ENCODE measurements at regions not wholly inside any gene's neighbourhood (a gene's known extent, or its start where the extent isn't known, plus 50 kb on each side); places are given as distances from the start of the nearest gene placed in this dataset.
A peak's percentile ranks its signal among the peaks of the same experiment; 100 is the strongest.

DNA sequence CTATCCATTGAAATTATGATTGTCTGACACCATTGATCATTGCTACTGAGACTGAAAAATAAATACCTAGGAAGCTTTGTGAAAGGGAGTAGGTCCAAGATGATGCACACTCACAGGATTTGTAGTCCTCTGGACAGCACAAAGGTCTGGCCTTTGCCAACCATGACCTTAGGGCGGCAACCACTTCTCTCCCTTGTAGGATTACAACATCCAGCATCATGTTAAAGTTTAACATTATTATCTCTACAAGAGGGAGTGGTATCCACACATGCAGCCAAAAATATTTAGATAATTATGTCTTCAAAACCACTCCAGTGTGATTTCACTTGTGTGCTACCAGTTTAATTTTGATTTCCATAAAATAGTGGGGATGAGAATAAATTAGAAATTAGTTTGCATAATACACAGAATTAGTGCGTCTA, 51.1 kb upstream of the NHSL1 start:
- no peak for DNase-seq

DNA sequence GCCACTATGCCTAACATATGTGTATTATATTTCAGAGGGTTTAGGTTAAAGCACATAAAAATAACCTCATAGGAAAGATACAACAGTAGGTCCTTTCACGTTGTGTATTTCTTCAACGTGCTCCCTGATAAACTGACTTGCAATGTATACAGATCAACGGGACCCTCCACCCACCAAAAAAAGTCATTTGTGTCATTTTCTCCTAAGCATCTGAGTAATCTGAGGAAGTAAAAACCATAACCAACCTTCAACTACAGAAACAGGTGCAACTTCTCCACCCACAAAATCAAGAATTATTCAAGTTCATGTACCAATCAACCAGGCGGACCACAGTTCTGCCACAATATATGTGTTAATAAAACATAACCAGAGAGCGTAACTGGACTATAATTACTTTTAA, 54.9 kb upstream of the NHSL1 start:
- no peak for DNase-seq

DNA sequence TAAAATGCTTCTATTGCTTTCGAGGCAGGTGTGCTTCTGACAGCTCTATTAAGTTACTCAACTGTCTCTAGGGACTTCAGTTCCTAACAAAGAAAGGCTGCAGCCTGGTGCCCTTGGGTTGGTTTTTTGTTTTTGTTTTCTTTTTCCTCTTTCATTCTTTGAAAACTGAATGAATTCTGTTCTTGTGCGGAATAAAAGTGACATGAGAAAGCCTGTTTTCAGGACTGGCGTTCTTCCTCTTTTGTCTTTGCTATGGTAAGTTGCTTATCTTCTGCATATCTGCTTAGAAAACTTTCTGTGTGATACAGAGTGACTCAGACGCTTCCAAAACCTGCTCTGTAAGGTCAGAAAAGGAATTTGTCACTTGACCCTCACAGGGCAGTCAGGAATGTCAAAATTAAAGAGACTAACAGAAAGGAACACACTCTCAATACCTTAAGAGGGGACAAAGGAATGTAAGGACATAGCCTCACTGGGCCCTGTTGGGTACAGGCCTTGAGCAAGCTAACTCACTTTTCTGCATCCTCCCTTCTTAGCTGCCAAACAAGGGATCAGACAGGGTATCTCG, 56.2 kb upstream of the NHSL1 start:
- no peak for DNase-seq

DNA sequence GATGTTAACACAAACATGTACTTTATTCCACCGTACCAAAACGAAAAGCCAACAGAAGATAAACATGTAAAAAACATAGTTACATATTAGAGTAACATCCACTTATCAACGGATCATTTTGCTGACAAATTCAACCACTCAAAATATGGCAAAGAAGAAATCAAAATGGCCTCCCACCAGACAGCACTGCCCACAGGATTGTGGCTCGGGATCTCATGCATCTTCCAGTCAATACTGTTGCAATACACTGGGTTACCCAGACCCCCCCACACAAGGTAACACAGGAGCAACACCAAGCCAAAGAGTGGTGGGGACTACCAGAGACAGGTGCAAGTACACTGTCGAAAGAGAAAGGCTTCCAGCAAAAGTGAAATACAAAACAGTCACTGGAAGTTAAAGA, 57.9 kb upstream of the NHSL1 start:
- DNase-seq: no peak

DNA sequence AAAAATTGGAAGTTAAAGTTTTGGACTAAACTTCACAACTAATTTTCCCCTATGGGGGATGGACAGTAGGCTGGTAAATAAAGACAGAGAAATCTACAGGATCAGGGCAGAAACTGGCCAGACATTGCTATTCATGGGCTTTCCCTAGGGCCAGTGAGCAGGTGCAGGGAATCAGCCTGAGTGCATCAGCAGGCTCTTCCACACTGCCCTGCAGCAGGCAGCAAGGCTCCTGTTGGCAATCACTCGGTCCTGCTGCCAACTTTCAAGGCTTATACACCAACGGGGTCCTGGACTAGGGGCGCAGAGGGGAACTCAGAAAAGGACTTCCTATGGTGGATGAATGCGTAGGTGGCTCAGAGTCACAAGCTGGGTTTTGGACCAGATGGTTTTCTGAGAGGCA, 59.8 kb upstream of the NHSL1 start:
- no peak for DNase-seq

DNA sequence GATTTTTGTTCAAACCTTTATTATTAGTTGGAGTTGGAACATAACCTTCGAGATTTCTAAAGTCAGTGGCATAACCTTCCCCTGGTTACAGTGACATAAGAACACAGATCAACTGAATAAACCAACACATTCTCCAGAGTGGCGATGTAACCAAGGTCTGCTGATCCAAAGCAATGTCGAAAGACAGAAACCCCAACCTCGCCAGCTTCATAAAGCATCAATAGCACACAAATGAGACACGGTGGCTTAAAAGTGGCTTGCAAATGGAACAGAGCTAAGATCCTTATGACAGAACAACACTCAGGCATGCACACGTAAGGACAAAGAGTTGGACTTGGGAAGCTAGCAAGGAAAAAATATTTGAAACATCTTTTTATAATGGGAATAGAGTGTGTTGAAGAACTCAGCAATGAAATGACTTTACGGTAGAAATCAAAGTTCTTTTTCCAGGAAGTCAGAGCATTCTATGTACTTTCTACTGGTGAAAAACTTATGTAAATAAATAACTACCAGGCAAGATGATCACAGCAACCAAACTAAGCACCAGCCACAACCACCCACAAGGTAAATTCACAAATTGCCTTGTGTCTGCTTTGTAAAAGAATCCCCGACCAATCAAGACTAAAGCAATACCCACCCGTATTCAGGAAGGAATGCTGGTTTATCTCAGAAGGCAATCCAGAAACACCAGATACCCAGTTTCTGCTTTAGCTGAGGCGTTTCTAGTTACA, 61.0 kb upstream of the NHSL1 start:
- DNase-seq: no peak

DNA sequence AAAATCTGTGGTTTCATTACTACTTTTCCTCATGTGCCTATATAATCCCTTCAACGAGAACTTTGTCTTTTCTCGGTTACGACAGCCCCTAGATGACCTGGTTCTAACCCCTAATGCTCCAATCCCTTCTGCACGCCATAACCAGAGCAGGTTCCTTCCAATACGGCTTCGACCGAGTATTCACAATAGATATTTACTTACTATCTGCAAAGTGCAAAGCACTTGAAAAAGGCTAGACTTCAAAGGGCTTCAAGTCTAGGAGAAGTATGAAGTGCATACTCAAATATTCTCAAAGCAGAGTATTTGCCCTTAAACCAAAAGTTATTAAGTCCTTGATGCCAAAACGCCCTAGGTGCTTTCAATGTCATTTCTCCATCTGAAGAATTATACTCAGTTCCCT, 63.4 kb upstream of the NHSL1 start:
- DNase-seq: no peak

DNA sequence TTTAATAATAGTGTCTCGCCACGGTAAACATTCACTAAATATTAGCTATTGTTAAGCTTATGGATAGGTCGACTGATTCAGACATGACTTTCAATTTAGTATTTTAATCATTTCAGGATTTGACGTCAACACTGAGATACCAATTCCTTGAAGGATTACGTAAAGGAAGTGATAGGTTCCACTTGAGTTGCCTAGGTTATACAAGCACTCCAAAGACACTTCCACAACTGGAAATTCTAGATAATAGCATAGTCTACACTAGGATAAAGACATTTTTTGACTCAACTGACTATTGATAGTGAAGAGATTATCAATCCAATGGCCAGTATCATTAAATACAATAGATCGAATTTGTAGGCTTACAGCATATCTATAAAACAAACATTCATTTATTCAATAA, 63.9 kb upstream of the NHSL1 start:
- no peak for DNase-seq

DNA sequence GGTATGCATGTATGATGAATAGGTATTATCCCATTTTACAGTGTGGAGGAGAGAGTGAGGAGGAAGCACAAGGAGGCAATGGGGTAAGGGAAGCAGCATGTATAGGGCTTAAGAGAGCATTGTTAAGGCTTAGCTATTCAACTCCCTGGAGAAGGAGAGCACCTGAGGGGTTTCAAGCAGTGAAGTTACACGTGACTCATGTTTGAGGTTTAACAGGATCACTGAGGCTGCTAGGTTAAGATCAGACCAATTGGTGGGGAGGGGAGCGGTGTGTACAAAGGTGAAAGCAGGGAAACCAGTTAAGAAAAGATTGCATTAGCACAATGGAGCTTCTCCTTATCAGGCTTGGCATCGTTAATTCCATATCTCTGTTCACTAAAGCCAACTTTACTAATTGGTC, 64.4 kb upstream of the NHSL1 start:
- DNase-seq: no peak

DNA sequence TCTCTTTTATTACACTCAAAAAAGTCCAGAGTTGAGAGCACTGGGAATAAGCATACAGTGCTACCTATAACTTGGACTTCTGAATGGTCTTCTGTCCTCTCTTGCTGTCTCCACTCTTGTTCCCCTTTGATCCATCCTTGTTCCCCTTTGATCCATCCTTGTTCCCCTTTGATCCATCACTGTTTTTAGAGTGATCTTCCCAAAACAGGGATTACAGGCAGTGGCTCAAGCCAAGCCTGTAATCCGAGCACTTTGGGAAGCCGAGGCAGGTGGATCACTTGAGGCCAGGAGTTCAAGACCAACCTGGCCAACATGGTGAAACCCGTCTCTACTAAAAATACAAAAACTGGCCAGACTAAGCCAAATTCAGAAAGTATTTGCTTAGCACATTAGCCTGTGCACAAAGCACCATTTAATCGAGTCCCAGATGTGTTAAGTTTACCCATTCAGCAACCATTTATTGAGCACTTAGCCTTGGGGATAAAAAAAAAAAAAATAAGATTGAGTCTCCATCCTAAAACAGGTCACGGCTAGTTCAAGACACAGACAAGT, 65.0 kb upstream of the NHSL1 start:
- no peak for DNase-seq

DNA sequence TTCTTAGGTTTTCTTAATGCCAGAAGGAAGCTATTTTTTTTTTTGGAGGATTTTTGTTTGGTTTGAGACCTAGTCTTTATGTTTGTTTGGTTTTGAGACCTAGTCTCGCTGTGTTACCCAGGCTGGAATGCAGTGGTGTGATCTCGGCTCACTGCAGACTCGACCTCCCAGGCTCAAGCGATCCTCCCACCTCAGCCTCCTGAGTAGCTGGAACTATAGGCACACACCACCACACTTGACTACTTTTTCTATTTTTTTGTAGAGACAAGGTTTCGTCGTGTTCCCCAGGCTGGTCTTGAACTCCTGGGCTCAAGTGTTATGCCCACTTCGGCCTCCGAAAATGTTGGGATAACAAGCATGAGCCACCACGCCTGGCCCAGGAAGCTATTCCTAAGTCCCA, 67.8 kb upstream of the NHSL1 start:
- no peak for DNase-seq

DNA sequence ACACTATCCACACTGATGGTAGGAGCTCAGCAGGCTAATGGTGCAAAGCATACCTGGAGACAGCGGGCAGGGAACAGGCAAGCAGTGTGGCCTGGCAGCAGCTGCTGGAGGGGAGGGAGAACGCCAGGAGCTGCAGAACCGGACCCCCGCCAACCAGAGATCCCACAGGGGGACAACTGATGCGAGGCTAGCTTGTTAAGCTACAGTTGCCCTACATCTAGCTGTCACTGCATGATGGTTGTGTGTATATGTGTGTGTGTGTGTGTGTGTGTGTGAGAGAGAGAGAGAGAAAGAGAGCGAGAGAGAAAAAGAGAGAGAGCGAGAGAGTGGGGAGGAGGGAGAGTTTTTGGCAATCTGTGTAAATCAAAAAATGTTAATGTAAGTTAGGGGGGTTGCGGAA, 69.7 kb upstream of the NHSL1 start:
- DNase-seq: no peak

DNA sequence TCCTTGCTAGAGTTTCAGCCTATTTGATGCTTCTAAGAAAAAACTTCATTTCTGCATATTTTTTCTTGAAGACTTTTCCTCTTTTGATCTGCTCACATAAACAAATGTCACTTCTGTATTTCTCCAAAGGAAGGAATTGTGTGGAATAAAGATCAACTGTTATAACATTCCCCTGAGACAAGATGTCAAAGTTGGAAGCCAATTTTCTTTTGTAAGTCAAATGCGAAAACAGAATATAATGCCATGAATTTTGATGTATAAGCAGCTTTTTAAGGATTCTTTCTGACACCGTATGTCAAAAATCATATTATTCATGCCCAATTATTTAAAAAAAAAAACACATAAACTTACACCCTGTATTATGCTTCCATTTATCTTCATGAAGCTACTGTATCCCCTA, 70.3 kb upstream of the NHSL1 start:
- no peak for DNase-seq

DNA sequence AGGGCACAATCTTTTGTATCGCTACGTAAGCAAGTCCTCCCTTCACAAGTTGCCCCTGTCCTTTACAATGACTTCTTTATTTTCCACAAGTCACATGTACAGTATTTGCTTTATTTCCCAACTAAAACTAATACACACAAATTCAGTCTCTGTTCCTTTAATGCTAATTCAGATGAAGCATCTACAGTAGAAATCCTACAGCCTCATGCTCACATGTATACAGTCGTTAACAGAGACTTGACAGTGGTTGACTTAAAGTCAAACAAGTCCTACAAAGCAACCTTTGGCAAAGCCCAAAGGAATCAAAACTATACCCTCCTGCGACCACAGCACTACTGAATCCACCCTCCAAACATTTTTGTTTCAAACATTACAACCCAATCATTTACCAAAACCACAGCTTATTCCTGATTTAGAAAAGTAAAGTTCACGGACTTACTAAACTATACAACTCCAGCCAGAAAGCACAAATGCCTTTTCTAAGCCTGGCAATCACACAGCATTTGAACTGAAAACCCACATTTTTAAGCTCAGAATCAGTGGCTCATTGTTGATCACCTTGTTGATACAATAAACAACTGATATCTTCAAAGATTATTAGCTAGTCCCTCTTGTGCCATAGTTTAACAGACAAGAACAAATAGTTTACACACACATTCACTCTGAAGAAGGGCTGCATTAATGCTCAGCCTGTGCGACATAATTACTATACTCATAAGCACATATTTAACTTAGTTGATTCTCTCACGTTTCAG, 70.9 kb upstream of the NHSL1 start:
- DNase-seq: no peak

DNA sequence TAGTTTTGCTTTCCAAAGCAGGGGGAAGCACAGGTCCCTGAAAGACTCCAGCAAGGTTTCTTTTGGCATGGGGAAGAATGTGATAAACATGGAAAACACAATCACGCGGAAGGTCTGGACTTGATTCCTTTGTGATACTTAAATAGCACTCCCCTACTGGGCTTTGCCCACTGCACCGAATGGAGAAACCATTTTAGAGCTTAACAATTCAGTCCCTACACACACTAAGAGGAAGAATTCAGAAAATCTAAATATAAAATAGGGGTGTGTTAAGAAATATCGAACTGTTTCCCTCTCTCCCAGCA, 71.4 kb upstream of the NHSL1 start:
- no peak for DNase-seq

DNA sequence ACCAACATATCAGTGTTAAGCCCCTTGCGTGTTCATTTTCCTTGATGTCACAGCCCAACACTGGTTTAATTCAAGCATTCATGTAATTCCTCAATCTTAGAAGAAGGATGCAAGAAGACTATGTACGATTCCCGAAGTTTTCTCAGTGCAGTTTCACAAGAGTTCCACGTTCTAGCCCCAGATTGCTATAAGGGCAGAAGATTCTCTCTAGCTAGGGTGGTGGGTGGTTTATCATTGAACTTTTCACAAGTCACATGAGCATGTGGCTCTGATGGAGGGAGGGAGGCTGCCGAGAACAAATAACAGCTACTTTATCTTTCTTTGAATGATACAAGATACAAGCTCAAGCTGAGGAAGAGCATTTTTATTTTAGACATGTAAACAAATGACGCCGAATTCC, 71.9 kb upstream of the NHSL1 start:
- DNase-seq: no peak

DNA sequence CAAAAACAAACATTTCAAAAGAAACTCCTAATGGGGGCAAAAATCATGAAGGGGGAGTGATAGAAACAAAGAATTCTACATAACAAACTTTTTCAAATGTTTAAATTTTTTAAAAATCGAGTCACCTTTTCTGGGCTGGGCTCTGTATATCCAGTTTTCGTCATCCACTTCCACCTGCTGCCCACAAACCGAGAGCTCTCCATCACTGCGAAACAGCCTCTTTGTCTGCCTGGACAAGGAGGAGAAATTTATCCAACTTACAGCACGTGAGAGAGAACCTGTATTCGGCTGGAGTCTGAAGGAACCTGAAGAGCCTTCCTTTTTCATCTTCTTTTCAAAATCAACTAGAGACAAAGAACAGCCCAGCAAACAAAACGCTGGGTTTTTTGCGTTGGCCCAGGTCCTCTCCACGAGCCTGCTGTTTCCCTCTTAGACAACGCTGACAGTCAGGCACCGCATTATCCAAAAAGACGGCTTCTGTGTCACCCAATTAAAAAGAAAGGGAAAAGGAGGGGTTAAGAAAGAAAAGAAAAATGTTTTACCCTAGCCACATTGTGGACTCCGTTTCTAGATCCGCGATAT, 72.4 kb upstream of the NHSL1 start:
- DNase-seq: no peak

DNA sequence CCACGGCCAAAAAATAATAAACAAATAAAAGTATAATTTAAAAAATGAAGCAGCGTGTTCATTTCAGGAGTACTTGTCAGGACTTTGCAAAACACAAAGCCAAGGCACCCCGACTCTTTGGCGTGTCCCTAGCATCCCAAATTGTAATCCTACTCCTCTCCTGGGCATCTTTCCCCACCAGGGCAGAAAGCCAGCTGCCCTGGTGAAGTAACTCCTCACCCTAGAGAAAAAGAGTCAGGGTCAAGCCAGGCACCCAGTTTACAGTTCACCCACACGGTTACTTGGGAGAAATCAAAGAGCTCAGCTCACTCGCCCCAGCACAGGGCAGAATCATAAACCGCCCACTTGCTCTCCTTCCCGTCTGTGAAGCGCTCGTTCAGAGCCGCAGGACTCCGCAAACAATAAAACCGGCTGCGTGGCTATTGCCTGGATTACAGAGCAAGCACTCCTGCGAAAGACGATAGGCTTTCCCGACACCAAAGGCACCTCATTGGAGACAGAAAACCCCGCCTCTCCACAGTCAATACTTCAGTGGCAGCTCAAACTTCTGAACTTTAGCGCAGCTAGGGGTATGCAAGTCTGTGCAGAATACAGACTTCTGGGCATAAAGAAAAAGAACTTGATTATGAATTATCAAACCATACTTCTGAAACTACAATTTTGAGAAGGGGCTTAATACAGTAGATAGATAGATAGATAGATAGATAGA, 73.0 kb upstream of the NHSL1 start:
- peak; percentile 72 for DNase-seq

DNA sequence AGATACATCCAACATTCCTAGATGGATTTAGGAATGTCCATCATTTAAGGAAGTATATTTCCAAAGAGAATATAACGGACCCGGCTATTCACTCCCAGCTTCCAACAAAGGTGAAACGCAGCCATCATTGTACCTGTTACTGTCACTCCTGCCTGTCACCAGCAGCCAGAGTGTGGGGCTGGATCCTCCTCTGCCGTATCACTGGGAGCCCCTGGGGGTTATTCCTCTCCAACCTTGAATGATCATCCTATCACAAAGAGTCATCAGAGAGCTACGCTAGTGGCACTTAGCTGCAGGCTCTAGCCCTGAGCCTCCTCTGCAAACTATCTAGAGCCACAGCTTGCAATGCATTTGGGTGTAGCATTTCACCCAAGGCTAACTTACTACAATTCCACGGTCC, 73.6 kb upstream of the NHSL1 start:
- no peak for DNase-seq

DNA sequence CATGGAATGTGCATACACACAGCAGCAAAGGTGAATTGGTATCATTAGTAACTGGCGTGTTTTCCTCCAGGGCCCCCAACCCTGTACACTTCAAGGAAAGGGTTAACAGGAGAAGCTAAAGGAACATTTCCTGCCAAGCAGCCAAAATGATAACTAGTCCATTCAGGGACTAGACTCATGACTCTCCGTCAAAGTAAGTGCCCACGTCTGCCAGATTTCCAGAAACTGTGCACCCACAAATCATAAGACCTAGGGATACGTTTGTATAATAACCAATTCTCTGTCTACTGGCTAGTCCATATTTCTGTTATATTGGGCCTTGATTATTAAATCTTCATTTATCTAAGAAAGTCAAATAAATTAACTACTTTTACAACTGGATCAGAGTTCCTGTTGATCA, 76.0 kb upstream of the NHSL1 start:
- no peak for DNase-seq

DNA sequence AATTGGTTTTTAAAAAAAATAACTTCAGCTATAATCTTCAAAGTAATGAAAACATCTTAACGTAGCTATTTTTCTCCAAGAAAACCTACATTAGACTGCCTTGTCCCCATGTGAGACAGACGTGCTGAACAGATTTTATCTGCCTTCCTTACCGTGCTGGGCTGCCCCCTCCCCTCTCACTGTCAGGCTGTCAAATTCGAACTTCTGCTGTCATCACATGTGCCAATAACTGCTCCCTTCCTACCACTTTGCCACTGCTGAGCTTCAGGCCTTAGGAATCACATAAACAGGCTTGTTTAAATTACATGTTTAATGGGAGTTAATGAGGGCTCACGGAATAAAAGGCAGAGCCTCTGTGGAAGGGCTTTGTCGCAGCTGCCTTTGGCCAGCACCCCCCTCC, 77.0 kb upstream of the NHSL1 start:
- DNase-seq: no peak

DNA sequence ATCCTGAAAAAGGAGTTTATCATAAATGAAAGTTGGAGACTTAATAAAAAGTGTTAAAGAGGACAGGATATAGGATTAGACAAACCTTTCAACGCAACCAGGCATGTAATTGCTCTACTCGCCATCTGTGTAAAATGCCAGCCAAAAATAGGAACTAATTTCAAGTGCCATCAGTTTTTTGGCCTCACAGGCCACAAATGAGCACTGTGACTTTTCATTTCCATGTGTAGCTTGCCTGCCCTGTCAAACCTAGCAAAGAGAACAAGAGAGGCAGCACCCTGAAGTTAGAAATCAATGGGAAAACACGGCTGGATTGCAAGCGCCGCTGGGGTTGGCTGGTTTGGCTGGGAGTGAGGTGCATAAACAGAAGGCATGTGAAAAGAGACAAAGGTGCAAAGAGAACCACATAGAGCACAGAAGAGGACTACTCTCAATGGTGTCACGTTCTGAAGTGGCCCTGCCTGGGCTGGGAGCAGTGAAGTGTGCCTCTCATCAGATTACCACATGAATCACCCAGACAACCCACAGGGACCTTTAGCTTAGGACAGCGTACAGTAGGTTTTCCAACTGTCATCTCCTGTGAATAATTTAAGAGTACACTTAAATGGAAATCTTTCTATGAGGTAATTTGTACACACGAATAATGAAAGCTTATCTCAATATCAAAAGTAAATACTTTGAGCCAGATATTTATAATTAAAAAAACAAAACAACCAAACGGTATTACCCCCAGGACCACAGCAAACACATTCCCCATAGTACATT, 78.0 kb upstream of the NHSL1 start:
- no peak for DNase-seq
